MM.1S (cell line): ENCODE measurements at regions not wholly inside any gene's neighbourhood (a gene's known extent, or its start where the extent isn't known, plus 50 kb on each side); places are given as distances from the start of the nearest gene placed in this dataset.

Experiments used
- EZH2 ChIP-seq: fragments of 300-600 bp; sonication (generic); optimal IDR thresholded peaks from 2 replicates; pipeline ENCODE3; 2017; ENCODE audit warnings: low read depth, mild to moderate bottlenecking, antibody characterized with exemption, low read length, mixed read lengths
- EZH2phosphoT487 ChIP-seq: fragments of 300-600 bp; sonication (generic); IDR thresholded peaks from 2 replicates; pipeline ENCODE4 v1.6.1; 2018; ENCODE audit warnings: antibody characterized with exemption, low read length
- TF ChIP-seq, protein P1 (sequence below): fragments of 300-600 bp; sonication (generic); IDR thresholded peaks from 2 replicates; pipeline ENCODE4 v1.5.1; 2016; ENCODE audit warnings: antibody characterized with exemption, low read length, mixed read lengths

GRCh38 chr7:91434836-91435235, 170.6 kb downstream of the FZD1 start:
- TF ChIP-seq EZH2phosphoT487 (no peak), EZH2 (no peak)
- TF ChIP-seq, protein P1, sequence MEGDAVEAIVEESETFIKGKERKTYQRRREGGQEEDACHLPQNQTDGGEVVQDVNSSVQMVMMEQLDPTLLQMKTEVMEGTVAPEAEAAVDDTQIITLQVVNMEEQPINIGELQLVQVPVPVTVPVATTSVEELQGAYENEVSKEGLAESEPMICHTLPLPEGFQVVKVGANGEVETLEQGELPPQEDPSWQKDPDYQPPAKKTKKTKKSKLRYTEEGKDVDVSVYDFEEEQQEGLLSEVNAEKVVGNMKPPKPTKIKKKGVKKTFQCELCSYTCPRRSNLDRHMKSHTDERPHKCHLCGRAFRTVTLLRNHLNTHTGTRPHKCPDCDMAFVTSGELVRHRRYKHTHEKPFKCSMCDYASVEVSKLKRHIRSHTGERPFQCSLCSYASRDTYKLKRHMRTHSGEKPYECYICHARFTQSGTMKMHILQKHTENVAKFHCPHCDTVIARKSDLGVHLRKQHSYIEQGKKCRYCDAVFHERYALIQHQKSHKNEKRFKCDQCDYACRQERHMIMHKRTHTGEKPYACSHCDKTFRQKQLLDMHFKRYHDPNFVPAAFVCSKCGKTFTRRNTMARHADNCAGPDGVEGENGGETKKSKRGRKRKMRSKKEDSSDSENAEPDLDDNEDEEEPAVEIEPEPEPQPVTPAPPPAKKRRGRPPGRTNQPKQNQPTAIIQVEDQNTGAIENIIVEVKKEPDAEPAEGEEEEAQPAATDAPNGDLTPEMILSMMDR: no peak
